Body of pancreas (tissue), 4 donors: ENCODE measurements at regions not wholly inside any gene's neighbourhood (a gene's known extent, or its start where the extent isn't known, plus 50 kb on each side); places are given as distances from the start of the nearest gene placed in this dataset.

ENCODE experiments used
- POLR2A ChIP-seq, 3 donors: fragments of 450-650 bp; IDR thresholded peaks; one replicate each; pipeline ENCODE4 v1.6.1; 2016; ENCODE audit warnings: antibody characterized with exemption in 3 of 3, mild to moderate bottlenecking in 2 of 3
- TF ChIP-seq, protein P1 (sequence below), 7 experiments: fragments of 450-650 bp in 4 of 7; fragments of 200-600 bp in 3 of 7; sonication (generic) in 3 of 7; IDR thresholded peaks; one replicate each; pipeline ENCODE4 v1.5.1; 2016 to 2019; ENCODE audit warnings: antibody characterized with exemption in 7 of 7

DNA sequence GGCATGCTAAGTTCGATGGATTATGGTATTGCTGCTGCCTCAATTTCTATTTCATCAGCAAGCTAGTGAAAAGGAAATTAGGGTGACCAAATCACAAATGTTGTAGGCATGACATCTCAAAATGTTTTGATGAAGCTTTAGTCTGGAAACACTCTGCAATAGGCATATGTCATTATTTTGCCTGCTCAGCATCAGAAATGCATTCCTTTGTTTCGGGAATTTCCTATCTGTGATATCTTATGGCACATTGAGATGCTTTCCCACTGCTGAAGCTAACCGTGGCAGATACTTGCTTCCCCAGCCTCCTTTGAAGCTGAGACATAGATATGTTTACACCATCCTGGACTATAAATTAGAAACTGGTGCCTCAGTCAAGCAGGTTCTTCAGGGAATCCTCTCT, 119.7 kb downstream of the CDC42EP3 start:
- TF ChIP-seq, protein P1, sequence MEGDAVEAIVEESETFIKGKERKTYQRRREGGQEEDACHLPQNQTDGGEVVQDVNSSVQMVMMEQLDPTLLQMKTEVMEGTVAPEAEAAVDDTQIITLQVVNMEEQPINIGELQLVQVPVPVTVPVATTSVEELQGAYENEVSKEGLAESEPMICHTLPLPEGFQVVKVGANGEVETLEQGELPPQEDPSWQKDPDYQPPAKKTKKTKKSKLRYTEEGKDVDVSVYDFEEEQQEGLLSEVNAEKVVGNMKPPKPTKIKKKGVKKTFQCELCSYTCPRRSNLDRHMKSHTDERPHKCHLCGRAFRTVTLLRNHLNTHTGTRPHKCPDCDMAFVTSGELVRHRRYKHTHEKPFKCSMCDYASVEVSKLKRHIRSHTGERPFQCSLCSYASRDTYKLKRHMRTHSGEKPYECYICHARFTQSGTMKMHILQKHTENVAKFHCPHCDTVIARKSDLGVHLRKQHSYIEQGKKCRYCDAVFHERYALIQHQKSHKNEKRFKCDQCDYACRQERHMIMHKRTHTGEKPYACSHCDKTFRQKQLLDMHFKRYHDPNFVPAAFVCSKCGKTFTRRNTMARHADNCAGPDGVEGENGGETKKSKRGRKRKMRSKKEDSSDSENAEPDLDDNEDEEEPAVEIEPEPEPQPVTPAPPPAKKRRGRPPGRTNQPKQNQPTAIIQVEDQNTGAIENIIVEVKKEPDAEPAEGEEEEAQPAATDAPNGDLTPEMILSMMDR (IDR thresholded peaks at IDR 0.05), result no peak
- no peak for TF ChIP-seq POLR2A (IDR thresholded peaks at IDR 0.05)
